GM18520 (cell line): ENCODE measurements at regions not wholly inside any gene's neighbourhood (a gene's known extent, or its start where the extent isn't known, plus 50 kb on each side); places are given as distances from the start of the nearest gene placed in this dataset.

ENCODE experiments used
- ATAC-seq: cut with Tn5 transposase; IDR thresholded peaks from one replicate; pipeline ENCODE4 v1.9.1; 2021; ENCODE audit not compliant: unreplicated experiment

- no peak for ATAC-seq
These were observed 563.6 kb downstream of the NR2F1-AS1 start for GRCh38 chr5:93017376-93017775.

- ATAC-seq: no peak
These were observed 570.4 kb downstream of the NR2F1-AS1 start for GRCh38 chr5:93010616-93011015.

GRCh38 chr5:93010037-93010436 is 571.0 kb downstream of the NR2F1-AS1 start:
- no peak for ATAC-seq

- no peak for ATAC-seq
These were observed 572.4 kb downstream of the NR2F1-AS1 start for GRCh38 chr5:93008502-93009207.

GRCh38 chr5:93006915-93007314 is 574.1 kb downstream of the NR2F1-AS1 start:
- no peak for ATAC-seq

- no peak for ATAC-seq
These were observed 582.6 kb downstream of the NR2F1-AS1 start for GRCh38 chr5:92998456-92998855.

- no peak for ATAC-seq
These were observed 586.6 kb downstream of the NR2F1-AS1 start for GRCh38 chr5:92994392-92994791.

- no peak for ATAC-seq
These were observed 588.9 kb downstream of the NR2F1-AS1 start for GRCh38 chr5:92992073-92992472.

GRCh38 chr5:92991581-92992067 is 589.4 kb downstream of the NR2F1-AS1 start:
- no peak for ATAC-seq

- ATAC-seq: no peak
These were observed 590.2 kb downstream of the NR2F1-AS1 start for GRCh38 chr5:92990771-92991170.

- ATAC-seq: no peak
These were observed 600.0 kb downstream of the NR2F1-AS1 start for GRCh38 chr5:92981001-92981400.

GRCh38 chr5:92980491-92980890 is 600.5 kb downstream of the NR2F1-AS1 start:
- no peak for ATAC-seq

GRCh38 chr5:92979716-92980115 is 601.3 kb downstream of the NR2F1-AS1 start:
- no peak for ATAC-seq

GRCh38 chr5:92977846-92978540 is 603.0 kb downstream of the NR2F1-AS1 start:
- ATAC-seq: no peak

GRCh38 chr5:92976156-92976555 is 604.9 kb downstream of the NR2F1-AS1 start:
- ATAC-seq: no peak

GRCh38 chr5:92969781-92970237 is 611.2 kb downstream of the NR2F1-AS1 start:
- no peak for ATAC-seq

GRCh38 chr5:92969191-92969780 is 611.7 kb downstream of the NR2F1-AS1 start:
- ATAC-seq: no peak

- ATAC-seq: no peak
These were observed 617.2 kb downstream of the NR2F1-AS1 start for GRCh38 chr5:92963800-92964199.

- ATAC-seq: no peak
These were observed 618.3 kb downstream of the NR2F1-AS1 start for GRCh38 chr5:92962752-92963151.

- no peak for ATAC-seq
These were observed 624.1 kb downstream of the NR2F1-AS1 start for GRCh38 chr5:92956886-92957285.

GRCh38 chr5:92952243-92952642 is 628.8 kb downstream of the NR2F1-AS1 start:
- no peak for ATAC-seq

GRCh38 chr5:92951746-92952145 is 629.3 kb downstream of the NR2F1-AS1 start:
- no peak for ATAC-seq
